Transverse colon (tissue), 4 donors: ENCODE measurements at regions not wholly inside any gene's neighbourhood (a gene's known extent, or its start where the extent isn't known, plus 50 kb on each side); places are given as distances from the start of the nearest gene placed in this dataset.

Source experiments
- DNase-seq: peaks from one replicate; pipeline ENCODE4 v3.0.0-alpha.2; 2019
- H3K27ac ChIP-seq, 4 donors: fragments of 200-600 bp; sonication (generic); 2 replicates each; pipeline ENCODE4 v1.5.1; 2016 to 2018; ENCODE audit warnings: inconsistent platforms in 4 of 4
- H3K27me3 ChIP-seq: fragments of 200-600 bp; sonication (generic); 2 replicates; pipeline ENCODE4 v1.5.1; 2017; ENCODE audit warnings: inconsistent platforms
- H3K36me3 ChIP-seq, 4 donors: fragments of 200-600 bp; sonication (generic); 2 replicates each; pipeline ENCODE4 v1.5.1; 2017 to 2019; ENCODE audit warnings: inconsistent platforms in 4 of 4
- H3K4me1 ChIP-seq, 4 donors: fragments of 200-600 bp; sonication (generic); 2 replicates each; pipeline ENCODE4 v1.5.1; 2017 to 2020; ENCODE audit warnings: inconsistent platforms in 4 of 4
- H3K4me3 ChIP-seq, 4 donors: fragments of 200-600 bp; sonication (generic); 1 replicate in 1 of 4; 2 replicates in 3 of 4; pipeline versions ENCODE4 v1.5.1 to v1.6.1; 2017 to 2019; ENCODE audit warnings: inconsistent platforms in 4 of 4
- H3K9me3 ChIP-seq, 2 donors: fragments of 200-600 bp; sonication (generic); 2 replicates each; pipeline ENCODE4 v1.5.1; 2017 to 2019; ENCODE audit warnings: inconsistent platforms in 2 of 2
- EP300 ChIP-seq: sonication (generic); formaldehyde crosslinking; IDR thresholded peaks from one replicate; pipeline ENCODE4 v1.6.1; 2017; ENCODE audit warnings: antibody characterized with exemption, low read depth
- POLR2A ChIP-seq: fragments of 450-650 bp; IDR thresholded peaks from one replicate; pipeline ENCODE4 v1.6.1; 2016; ENCODE audit warnings: antibody characterized with exemption, mild to moderate bottlenecking, moderate library complexity
- POLR2AphosphoS5 ChIP-seq, 3 donors: sonication (generic); formaldehyde crosslinking; IDR thresholded peaks; one replicate each; pipeline ENCODE4 v1.6.1; 2016; ENCODE audit warnings: antibody characterized with exemption in 3 of 3
- WGBS, 2 donors: methylation state at CpG; one replicate each; pipeline ENCODE4 v1.1.5; 2018; ENCODE audit warnings: low coverage in 1 of 2; 5-methylcytosine and 5-hydroxymethylcytosine counted together
- in situ Hi-C, 4 donors: fragments of 200-750 bp; cut with MboI; loops; one replicate each; pipeline versions ENCODE4 v1.15.0 to v1.15.1; 2017; ENCODE audit warnings: low sequenced_read_pairs in 3 of 4, low pct_ligation_motif_present in 1 of 4, low pct_unique_long_range_greater_than_20kb in 1 of 4
- intact Hi-C: fragments of 100-400 bp; cut with DNase I; formaldehyde crosslinking; loops from one replicate; pipeline ENCODE4 v1.15.1; 2023; ENCODE audit warnings: low total_unique reads
- TF ChIP-seq, protein P1 (sequence below), 5 experiments: fragments of 200-600 bp in 3 of 5; fragments of 450-650 bp in 2 of 5; sonication (generic) in 3 of 5; IDR thresholded peaks; 1 replicate in 2 of 5; 2 replicates in 3 of 5; pipeline ENCODE4 v1.5.1; 2016 to 2017; ENCODE audit warnings: antibody characterized with exemption in 5 of 5, inconsistent platforms in 3 of 5, mild to moderate bottlenecking in 2 of 5, moderate library complexity in 1 of 5

DNA sequence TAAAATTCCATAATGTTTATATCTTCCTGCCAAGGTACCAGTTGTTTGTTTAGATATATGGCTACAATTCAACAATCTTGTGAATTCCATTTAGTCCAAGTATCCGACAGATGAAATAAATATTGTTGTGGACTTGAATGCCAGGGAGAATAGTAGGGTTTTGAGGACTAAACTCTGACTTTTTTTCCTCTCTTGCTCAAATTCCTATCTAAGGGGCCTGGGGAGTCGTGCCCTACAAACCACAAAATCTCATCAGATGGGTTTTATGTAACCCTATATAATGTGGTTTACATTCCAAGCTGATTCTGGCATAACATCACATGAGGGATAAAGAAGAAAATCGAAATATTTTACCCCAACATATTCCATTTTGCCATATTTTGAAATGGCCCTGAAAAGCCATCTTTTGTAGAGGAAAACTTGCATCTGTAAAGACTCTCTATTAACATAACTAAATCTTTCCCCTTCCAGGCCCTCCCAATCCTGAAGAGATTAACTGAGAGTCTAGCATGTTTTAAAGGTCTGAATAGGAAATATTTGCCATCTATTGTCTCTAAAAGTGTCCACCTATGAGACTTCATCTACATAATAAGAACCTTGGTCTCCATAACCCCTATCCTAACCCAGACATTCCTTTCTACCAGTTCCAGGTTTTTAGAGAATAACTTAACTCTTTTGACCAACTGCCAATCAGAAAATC lies 184.7 kb upstream of the KITLG start:
- TF ChIP-seq POLR2A (no peak), POLR2AphosphoS5 (IDR thresholded peaks at IDR 0.05) (no peak), EP300 (no peak)
- TF ChIP-seq, protein P1, sequence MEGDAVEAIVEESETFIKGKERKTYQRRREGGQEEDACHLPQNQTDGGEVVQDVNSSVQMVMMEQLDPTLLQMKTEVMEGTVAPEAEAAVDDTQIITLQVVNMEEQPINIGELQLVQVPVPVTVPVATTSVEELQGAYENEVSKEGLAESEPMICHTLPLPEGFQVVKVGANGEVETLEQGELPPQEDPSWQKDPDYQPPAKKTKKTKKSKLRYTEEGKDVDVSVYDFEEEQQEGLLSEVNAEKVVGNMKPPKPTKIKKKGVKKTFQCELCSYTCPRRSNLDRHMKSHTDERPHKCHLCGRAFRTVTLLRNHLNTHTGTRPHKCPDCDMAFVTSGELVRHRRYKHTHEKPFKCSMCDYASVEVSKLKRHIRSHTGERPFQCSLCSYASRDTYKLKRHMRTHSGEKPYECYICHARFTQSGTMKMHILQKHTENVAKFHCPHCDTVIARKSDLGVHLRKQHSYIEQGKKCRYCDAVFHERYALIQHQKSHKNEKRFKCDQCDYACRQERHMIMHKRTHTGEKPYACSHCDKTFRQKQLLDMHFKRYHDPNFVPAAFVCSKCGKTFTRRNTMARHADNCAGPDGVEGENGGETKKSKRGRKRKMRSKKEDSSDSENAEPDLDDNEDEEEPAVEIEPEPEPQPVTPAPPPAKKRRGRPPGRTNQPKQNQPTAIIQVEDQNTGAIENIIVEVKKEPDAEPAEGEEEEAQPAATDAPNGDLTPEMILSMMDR (IDR thresholded peaks at IDR 0.05), result no peak
- DNase-seq, result no peak
- 61 to 67% methylated on average over 3 of the region's 3 CpGs for WGBS, 2 donors
- peaks cover 0 to 11% (median 2%) of the 10 kb centered on the region in 4 donors for H3K4me1 ChIP-seq
- in situ Hi-C loops, result no loop called here
- no peaks in the 10 kb centered on the region for H3K27me3 ChIP-seq
- H3K27ac ChIP-seq, result no peak overlapping the region
- H3K36me3 ChIP-seq, result no peaks in the 10 kb centered on the region
- H3K9me3 ChIP-seq, result no peaks in the 10 kb centered on the region
- H3K4me3 ChIP-seq, result no peak overlapping the region
- intact Hi-C loops, result no loop called here

DNA sequence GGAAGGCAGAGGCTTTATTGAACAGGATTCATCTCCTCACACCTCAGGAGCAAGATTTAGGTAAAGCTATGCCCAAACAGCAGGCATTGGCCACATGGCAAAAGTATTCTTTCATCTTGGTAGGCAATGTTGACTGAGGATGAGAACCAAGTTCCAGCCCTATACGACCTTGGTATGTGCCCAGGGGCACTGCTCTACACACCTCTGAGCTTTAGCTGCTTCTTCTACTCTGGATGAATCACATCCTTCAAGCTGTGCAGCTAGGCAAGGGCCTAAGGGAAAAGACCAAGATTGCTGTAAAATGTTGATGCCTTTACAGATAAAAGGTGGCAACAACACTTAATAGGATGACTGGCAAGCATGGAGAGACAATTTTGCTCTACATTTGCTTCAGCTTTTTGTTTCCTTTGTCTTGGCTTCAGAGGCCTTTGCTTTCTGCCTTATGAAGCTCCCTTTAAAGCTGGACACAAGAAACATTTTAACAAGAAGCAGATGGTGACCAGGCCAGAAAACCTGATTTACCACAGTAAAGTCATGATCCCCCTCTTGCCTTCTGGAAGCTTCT lies 183.3 kb upstream of the KITLG start:
- Histone ChIP-seq H3K36me3 (no peaks in the 10 kb centered on the region), H3K27ac (no peak overlapping the region), H3K4me3 (no peak overlapping the region), H3K9me3 (no peaks in the 10 kb centered on the region), H3K27me3 (no peaks in the 10 kb centered on the region), H3K4me1 (peaks cover 0 to 10% (median 2%) of the 10 kb centered on the region in 4 donors)
- DNase-seq, result no peak
- WGBS, 2 donors, result 68% methylated on average over 1 of the region's 1 CpG; no CpG with 5 or more reads in 1 of the 2 donors
- in situ Hi-C loops, result no loop called here
- TF ChIP-seq EP300 (no peak), POLR2AphosphoS5 (IDR thresholded peaks at IDR 0.05) (no peak), POLR2A (no peak)
- TF ChIP-seq, protein P1 (IDR thresholded peaks at IDR 0.05), result no peak
- intact Hi-C loops, result no loop called here

DNA sequence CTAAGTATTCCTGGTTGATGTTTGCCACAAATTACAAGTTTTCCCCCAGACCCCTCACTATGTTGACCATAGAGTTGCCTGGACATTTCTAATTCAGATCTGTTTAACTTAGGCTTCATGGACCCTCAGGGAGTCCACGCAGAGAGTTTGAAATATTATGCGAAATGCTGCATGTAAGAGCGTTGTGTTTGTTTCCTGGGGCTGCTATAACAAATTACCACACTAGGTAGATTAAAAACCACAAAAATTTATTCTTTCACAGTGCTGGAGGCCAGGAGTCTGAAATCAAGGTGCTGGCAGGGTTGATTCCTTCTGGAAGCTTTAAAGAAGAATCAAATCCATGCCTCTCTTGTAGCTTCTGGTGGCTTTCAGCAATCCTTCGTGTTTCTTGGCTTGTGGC lies 177.9 kb upstream of the KITLG start:
- in situ Hi-C loops (no loop called here), intact Hi-C loops (no loop called here)
- no peaks in the 10 kb centered on the region for H3K36me3 ChIP-seq
- no peak overlapping the region for H3K4me3 ChIP-seq
- TF ChIP-seq POLR2A (no peak), POLR2AphosphoS5 (IDR thresholded peaks at IDR 0.05) (no peak), EP300 (no peak)
- TF ChIP-seq, protein P1 (IDR thresholded peaks at IDR 0.05), result no peak
- 86 to 88% methylated on average over 4 of the region's 4 CpGs for WGBS, 2 donors
- H3K27me3 ChIP-seq, result no peaks in the 10 kb centered on the region
- H3K4me1 ChIP-seq, result peaks cover 0 to 4% (median 0%) of the 10 kb centered on the region in 4 donors
- DNase-seq, result no peak
- no peaks in the 10 kb centered on the region for H3K9me3 ChIP-seq
- no peak overlapping the region for H3K27ac ChIP-seq

DNA sequence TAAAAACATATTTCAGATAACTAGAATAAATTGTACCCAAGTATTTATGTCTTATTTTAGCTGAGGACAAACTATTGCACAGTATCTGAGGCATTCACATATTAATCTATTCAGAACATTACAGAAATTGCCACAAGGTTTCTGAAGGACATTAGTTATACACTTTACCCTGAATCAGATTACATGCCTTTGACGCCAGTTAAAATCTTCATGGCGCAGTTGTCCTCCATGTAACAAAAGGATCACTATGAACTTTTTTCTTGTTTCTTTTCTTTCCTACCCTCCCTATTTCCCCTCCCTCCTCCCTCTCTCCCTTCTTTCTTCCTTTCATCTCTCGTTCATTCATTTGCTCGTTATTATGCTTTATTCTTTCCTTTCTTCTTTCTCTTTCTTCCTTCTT lies 176.6 kb upstream of the KITLG start:
- H3K27ac ChIP-seq, result no peak overlapping the region
- intact Hi-C loops, result no loop called here
- no peaks in the 10 kb centered on the region for H3K27me3 ChIP-seq
- no peak for TF ChIP-seq POLR2AphosphoS5 (IDR thresholded peaks at IDR 0.05)
- no peak for TF ChIP-seq EP300
- TF ChIP-seq, protein P1 (IDR thresholded peaks at IDR 0.05), result no peak
- TF ChIP-seq POLR2A, result no peak
- H3K36me3 ChIP-seq, result no peaks in the 10 kb centered on the region
- 87 to 92% methylated on average over 4 of the region's 4 CpGs for WGBS, 2 donors
- no peak overlapping the region for H3K4me3 ChIP-seq
- H3K9me3 ChIP-seq, result no peaks in the 10 kb centered on the region
- no peak for DNase-seq
- in situ Hi-C loops, result no loop called here
- H3K4me1 ChIP-seq, result peaks cover 5 to 16% (median 6%) of the 10 kb centered on the region in 4 donors
